ENCODE measurements at regions not wholly inside any gene's neighbourhood (a gene's known extent, or its start where the extent isn't known, plus 50 kb on each side); places are given as distances from the start of the nearest gene placed in this dataset.

DNA sequence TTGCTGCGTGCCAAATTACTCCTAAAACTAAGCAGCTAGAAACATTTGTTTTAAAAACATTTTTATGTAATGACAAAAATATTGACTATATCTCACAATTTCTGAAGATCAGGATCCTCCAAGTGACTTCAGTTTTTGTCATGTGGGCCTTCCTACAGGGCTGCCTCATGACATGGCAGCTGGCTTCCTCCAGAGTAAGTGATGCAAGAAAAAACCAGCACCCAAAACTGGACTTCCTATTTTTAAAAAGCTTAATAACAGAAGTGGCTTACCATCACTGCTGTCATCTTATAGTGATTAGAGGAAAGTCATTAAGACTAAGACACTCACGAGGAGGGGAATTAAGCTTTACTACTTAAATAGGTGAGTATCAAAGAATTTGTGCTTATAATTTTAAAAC, 681.7 kb downstream of the PCDH17 start (continued):
- TF ChIP-seq ZNF331 (CRISPR knock-in tag; IDR thresholded peaks at IDR 0.05; ENCODE audit: low read depth): no peak
- no peak for TF ChIP-seq EZH2 (IDR thresholded peaks at IDR 0.05; ENCODE audit: low read depth, unreplicated experiment)
- TF ChIP-seq STAT1 (IDR thresholded peaks at IDR 0.05; ENCODE audit: unreplicated experiment): no peak
- no peak for TF ChIP-seq ZNF114 (CRISPR knock-in tag; IDR thresholded peaks at IDR 0.05)
- TF ChIP-seq NANOG (IDR thresholded peaks at IDR 0.05; ENCODE audit: borderline replicate concordance): no peak
- TF ChIP-seq, protein P1, sequence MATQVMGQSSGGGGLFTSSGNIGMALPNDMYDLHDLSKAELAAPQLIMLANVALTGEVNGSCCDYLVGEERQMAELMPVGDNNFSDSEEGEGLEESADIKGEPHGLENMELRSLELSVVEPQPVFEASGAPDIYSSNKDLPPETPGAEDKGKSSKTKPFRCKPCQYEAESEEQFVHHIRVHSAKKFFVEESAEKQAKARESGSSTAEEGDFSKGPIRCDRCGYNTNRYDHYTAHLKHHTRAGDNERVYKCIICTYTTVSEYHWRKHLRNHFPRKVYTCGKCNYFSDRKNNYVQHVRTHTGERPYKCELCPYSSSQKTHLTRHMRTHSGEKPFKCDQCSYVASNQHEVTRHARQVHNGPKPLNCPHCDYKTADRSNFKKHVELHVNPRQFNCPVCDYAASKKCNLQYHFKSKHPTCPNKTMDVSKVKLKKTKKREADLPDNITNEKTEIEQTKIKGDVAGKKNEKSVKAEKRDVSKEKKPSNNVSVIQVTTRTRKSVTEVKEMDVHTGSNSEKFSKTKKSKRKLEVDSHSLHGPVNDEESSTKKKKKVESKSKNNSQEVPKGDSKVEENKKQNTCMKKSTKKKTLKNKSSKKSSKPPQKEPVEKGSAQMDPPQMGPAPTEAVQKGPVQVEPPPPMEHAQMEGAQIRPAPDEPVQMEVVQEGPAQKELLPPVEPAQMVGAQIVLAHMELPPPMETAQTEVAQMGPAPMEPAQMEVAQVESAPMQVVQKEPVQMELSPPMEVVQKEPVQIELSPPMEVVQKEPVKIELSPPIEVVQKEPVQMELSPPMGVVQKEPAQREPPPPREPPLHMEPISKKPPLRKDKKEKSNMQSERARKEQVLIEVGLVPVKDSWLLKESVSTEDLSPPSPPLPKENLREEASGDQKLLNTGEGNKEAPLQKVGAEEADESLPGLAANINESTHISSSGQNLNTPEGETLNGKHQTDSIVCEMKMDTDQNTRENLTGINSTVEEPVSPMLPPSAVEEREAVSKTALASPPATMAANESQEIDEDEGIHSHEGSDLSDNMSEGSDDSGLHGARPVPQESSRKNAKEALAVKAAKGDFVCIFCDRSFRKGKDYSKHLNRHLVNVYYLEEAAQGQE (IDR thresholded peaks at IDR 0.05; ENCODE audit: unreplicated experiment): no peak

DNA sequence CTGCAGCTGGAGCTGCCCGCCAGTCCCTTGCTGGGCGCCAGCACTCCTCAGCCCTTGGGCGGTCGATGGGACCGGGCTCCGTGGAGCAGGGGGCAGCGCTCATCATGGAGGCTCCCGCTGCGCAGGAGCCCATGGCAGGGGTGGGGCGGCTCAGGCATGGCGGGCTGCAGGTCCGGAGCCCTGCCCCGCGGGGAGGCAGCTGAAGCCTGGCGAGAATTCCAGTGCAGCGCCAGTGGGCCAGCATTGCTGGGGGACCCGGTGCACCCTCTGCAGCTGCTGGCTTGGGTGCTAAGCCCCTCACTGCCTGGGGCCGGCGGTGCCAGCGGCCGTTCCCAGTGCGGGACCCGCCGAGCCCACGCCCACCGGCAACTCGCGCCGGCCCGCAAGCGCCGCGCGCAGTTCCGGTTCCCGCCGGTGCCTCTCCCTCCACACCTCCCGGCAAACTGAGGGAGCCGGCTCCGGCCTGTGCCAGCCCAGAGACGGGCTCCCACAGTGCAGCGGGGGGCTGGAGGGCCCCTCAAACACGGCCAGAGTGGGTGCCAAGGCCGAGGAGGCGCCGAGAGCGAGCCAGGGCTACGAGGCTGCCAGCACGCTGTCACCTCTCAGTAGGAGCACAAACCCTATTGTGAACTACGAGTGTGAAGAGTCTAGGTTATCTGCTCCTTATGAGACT, 687.1 kb downstream of the PCDH17 start:
- ATAC-seq (no peak), DNase-seq (ENCODE audit: low spot score) (no peak)
- Histone ChIP-seq H3K27me3 (ENCODE audit: insufficient read depth) (no peaks in the 10 kb centered on the region), H3K36me3 (ENCODE audit: insufficient read depth) (no peaks in the 10 kb centered on the region), H2AFZ (no peak overlapping the region), H3K4me2 (no peak overlapping the region), H4K20me1 (replicated peaks; ENCODE audit: insufficient read depth) (no peaks in the 10 kb centered on the region), H3F3A (replicated peaks; ENCODE audit: low read depth) (no peaks in the 10 kb centered on the region), H3K9me2 (ENCODE audit: insufficient read depth) (no peaks in the 10 kb centered on the region), H3K79me2 (replicated peaks; ENCODE audit: insufficient read depth) (no peaks in the 10 kb centered on the region), H3K4me3 (no peak overlapping the region), H3K4me1 (ENCODE audit: insufficient read depth) (peaks cover 10% of the 10 kb centered on the region), H3K27ac (ENCODE audit: low read depth) (no peak overlapping the region)
- peaks cover 5% of the 10 kb centered on the region; the same call in 2 of the 3 replicates for H3K9me3 Mint-ChIP-seq
- peaks cover 1% of the 10 kb centered on the region for H3K27me3 Mint-ChIP-seq (ENCODE audit: insufficient read depth, low read depth, poor library complexity)
- no peak overlapping the region for H3K27ac Mint-ChIP-seq
- H3K36me3 Mint-ChIP-seq (ENCODE audit: low read depth): no peaks in the 10 kb centered on the region
- no peaks in the 10 kb centered on the region for H3K4me1 Mint-ChIP-seq
- no peak overlapping the region for H3K4me3 Mint-ChIP-seq
- no peak for TF ChIP-seq NANOG (IDR thresholded peaks at IDR 0.05; ENCODE audit: borderline replicate concordance)
- TF ChIP-seq, protein P2, sequence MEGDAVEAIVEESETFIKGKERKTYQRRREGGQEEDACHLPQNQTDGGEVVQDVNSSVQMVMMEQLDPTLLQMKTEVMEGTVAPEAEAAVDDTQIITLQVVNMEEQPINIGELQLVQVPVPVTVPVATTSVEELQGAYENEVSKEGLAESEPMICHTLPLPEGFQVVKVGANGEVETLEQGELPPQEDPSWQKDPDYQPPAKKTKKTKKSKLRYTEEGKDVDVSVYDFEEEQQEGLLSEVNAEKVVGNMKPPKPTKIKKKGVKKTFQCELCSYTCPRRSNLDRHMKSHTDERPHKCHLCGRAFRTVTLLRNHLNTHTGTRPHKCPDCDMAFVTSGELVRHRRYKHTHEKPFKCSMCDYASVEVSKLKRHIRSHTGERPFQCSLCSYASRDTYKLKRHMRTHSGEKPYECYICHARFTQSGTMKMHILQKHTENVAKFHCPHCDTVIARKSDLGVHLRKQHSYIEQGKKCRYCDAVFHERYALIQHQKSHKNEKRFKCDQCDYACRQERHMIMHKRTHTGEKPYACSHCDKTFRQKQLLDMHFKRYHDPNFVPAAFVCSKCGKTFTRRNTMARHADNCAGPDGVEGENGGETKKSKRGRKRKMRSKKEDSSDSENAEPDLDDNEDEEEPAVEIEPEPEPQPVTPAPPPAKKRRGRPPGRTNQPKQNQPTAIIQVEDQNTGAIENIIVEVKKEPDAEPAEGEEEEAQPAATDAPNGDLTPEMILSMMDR (conservative IDR thresholded peaks at IDR 0.05; ENCODE audit: low read depth in 2 of 2): no peak
- TF ChIP-seq, protein P3, sequence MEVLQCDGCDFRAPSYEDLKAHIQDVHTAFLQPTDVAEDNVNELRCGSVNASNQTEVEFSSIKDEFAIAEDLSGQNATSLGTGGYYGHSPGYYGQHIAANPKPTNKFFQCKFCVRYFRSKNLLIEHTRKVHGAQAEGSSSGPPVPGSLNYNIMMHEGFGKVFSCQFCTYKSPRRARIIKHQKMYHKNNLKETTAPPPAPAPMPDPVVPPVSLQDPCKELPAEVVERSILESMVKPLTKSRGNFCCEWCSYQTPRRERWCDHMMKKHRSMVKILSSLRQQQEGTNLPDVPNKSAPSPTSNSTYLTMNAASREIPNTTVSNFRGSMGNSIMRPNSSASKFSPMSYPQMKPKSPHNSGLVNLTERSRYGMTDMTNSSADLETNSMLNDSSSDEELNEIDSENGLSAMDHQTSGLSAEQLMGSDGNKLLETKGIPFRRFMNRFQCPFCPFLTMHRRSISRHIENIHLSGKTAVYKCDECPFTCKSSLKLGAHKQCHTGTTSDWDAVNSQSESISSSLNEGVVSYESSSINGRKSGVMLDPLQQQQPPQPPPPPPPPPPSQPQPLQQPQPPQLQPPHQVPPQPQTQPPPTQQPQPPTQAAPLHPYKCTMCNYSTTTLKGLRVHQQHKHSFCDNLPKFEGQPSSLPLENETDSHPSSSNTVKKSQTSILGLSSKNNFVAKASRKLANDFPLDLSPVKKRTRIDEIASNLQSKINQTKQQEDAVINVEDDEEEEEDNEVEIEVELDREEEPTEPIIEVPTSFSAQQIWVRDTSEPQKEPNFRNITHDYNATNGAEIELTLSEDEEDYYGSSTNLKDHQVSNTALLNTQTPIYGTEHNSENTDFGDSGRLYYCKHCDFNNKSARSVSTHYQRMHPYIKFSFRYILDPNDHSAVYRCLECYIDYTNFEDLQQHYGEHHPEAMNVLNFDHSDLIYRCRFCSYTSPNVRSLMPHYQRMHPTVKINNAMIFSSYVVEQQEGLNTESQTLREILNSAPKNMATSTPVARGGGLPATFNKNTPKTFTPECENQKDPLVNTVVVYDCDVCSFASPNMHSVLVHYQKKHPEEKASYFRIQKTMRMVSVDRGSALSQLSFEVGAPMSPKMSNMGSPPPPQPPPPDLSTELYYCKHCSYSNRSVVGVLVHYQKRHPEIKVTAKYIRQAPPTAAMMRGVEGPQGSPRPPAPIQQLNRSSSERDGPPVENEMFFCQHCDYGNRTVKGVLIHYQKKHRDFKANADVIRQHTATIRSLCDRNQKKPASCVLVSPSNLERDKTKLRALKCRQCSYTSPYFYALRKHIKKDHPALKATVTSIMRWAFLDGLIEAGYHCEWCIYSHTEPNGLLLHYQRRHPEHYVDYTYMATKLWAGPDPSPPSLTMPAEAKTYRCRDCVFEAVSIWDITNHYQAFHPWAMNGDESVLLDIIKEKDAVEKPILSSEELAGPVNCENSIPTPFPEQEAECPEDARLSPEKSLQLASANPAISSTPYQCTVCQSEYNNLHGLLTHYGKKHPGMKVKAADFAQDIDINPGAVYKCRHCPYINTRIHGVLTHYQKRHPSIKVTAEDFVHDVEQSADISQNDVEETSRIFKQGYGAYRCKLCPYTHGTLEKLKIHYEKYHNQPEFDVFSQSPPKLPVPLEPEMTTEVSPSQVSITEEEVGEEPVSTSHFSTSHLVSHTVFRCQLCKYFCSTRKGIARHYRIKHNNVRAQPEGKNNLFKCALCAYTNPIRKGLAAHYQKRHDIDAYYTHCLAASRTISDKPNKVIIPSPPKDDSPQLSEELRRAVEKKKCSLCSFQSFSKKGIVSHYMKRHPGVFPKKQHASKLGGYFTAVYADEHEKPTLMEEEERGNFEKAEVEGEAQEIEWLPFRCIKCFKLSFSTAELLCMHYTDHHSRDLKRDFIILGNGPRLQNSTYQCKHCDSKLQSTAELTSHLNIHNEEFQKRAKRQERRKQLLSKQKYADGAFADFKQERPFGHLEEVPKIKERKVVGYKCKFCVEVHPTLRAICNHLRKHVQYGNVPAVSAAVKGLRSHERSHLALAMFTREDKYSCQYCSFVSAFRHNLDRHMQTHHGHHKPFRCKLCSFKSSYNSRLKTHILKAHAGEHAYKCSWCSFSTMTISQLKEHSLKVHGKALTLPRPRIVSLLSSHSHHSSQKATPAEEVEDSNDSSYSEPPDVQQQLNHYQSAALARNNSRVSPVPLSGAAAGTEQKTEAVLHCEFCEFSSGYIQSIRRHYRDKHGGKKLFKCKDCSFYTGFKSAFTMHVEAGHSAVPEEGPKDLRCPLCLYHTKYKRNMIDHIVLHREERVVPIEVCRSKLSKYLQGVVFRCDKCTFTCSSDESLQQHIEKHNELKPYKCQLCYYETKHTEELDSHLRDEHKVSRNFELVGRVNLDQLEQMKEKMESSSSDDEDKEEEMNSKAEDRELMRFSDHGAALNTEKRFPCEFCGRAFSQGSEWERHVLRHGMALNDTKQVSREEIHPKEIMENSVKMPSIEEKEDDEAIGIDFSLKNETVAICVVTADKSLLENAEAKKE (CRISPR knock-in tag; IDR thresholded peaks at IDR 0.05): no peak
- TF ChIP-seq STAT1 (IDR thresholded peaks at IDR 0.05; ENCODE audit: unreplicated experiment): no peak
- TF ChIP-seq ZNF114 (CRISPR knock-in tag; IDR thresholded peaks at IDR 0.05): no peak
- TF ChIP-seq EZH2 (IDR thresholded peaks at IDR 0.05; ENCODE audit: low read depth, unreplicated experiment): no peak
- no peak for TF ChIP-seq JUNB (IDR thresholded peaks at IDR 0.05; ENCODE audit: unreplicated experiment)
- TF ChIP-seq ZNF331 (CRISPR knock-in tag; IDR thresholded peaks at IDR 0.05; ENCODE audit: low read depth): no peak
- no peak for TF ChIP-seq CREB1 (CRISPR knock-in tag; IDR thresholded peaks at IDR 0.05; ENCODE audit: low read depth)
- TF ChIP-seq EZH2phosphoT487 (IDR thresholded peaks at IDR 0.05; ENCODE audit: unreplicated experiment): no peak

Data from GM23338 (cell line).